ENCODE measurements at regions not wholly inside any gene's neighbourhood (a gene's known extent, or its start where the extent isn't known, plus 50 kb on each side); places are given as distances from the start of the nearest gene placed in this dataset.

GRCh38 chr4:8728536-8729407, 136.2 kb downstream of the CPZ start:
- no CpG with 5 or more reads among the region's 21 CpGs for whole genome bisulfite sequencing, 2 donors (ENCODE audit: extremely low coverage in 2 of 2, insufficient read length in 2 of 2, insufficient replicate concordance in 1 of 2)
- Histone ChIP-seq H3K4me3 (ENCODE audit: low read length in 2 of 2) (no peak overlapping the region), H2BK12ac (ENCODE audit: low read length) (peak overlapping the region; percentile 41), H3K27me3 (ENCODE audit: control insufficient read depth in 3 of 3, insufficient read depth in 3 of 3, low read depth in 1 of 3, low read length in 3 of 3) (peaks cover 0 to 5% (median 0%) of the 10 kb centered on the region in 3 experiments), H3K27ac (replicated peaks; ENCODE audit: low read length) (no peak overlapping the region), H3K18ac (ENCODE audit: low read length) (peak overlapping the region; percentile 83), H2BK15ac (ENCODE audit: low read length) (peak overlapping the region; percentile 93), H3K4ac (ENCODE audit: low read length) (no peak overlapping the region), H2AK5ac (ENCODE audit: low read depth, low read length) (peak overlapping the region; percentile 83), H3K4me1 (ENCODE audit: control insufficient read depth in 2 of 2, insufficient read depth in 1 of 2, low read depth in 1 of 2, low read length in 2 of 2) (peaks cover 0 to 5% of the 10 kb centered on the region in 2 donors), H3K9me3 (replicated peaks in 1 of 2; ENCODE audit: control insufficient read depth in 2 of 2, insufficient read depth in 1 of 2, low read depth in 1 of 2, low read length in 2 of 2) (no peaks in the 10 kb centered on the region), H3K14ac (ENCODE audit: low read length) (peak overlapping the region; percentile 56), H2AFZ (ENCODE audit: low read length) (no peak overlapping the region), H3K23ac (ENCODE audit: low read depth, low read length, poor library complexity) (no peak overlapping the region), H2BK120ac (ENCODE audit: low read depth, low read length) (peak overlapping the region; percentile 67), H3K4me2 (ENCODE audit: insufficient read depth, low read length, poor library complexity, severe bottlenecking) (no peak overlapping the region), H4K8ac (ENCODE audit: low read depth, low read length) (no peak overlapping the region), H2BK5ac (ENCODE audit: low read length) (peak overlapping the region; percentile 53), H3K79me1 (ENCODE audit: low read depth, low read length) (no peaks in the 10 kb centered on the region), H4K91ac (ENCODE audit: low read depth, low read length, poor library complexity) (no peak overlapping the region), H3K9ac (ENCODE audit: low read depth, low read length, poor library complexity) (no peak overlapping the region), H3K36me3 (replicated peaks in 1 of 2; ENCODE audit: control insufficient read depth in 2 of 2, insufficient read depth in 2 of 2, low read length in 2 of 2) (no peaks in the 10 kb centered on the region)
- no peak for DNase-seq (ENCODE audit: low spot score)

GRCh38 chr4:8727546-8728510, 135.3 kb downstream of the CPZ start:
- Histone ChIP-seq H3K4me3 (ENCODE audit: low read length in 2 of 2) (peak overlapping the region in 1 of 2 donors; percentile 25), H2BK12ac (ENCODE audit: low read length) (no peak overlapping the region), H2AFZ (ENCODE audit: low read length) (no peak overlapping the region), H3K4me2 (ENCODE audit: insufficient read depth, low read length, poor library complexity, severe bottlenecking) (no peak overlapping the region), H2BK5ac (ENCODE audit: low read length) (peak overlapping the region; percentile 66), H3K9ac (ENCODE audit: low read depth, low read length, poor library complexity) (no peak overlapping the region), H3K27ac (replicated peaks; ENCODE audit: low read length) (no peak overlapping the region), H3K4me1 (ENCODE audit: control insufficient read depth in 2 of 2, insufficient read depth in 1 of 2, low read depth in 1 of 2, low read length in 2 of 2) (peaks cover 0 to 5% of the 10 kb centered on the region in 2 donors), H4K8ac (ENCODE audit: low read depth, low read length) (peak overlapping the region; percentile 23), H3K18ac (ENCODE audit: low read length) (peak overlapping the region; percentile 80), H3K79me1 (ENCODE audit: low read depth, low read length) (no peaks in the 10 kb centered on the region), H3K4ac (ENCODE audit: low read length) (no peak overlapping the region), H2AK5ac (ENCODE audit: low read depth, low read length) (peak overlapping the region; percentile 86), H3K14ac (ENCODE audit: low read length) (peak overlapping the region; percentile 38), H3K36me3 (replicated peaks in 1 of 2; ENCODE audit: control insufficient read depth in 2 of 2, insufficient read depth in 2 of 2, low read length in 2 of 2) (no peaks in the 10 kb centered on the region), H3K23ac (ENCODE audit: low read depth, low read length, poor library complexity) (peak overlapping the region; percentile 20), H3K9me3 (replicated peaks in 1 of 2; ENCODE audit: control insufficient read depth in 2 of 2, insufficient read depth in 1 of 2, low read depth in 1 of 2, low read length in 2 of 2) (no peaks in the 10 kb centered on the region), H3K27me3 (ENCODE audit: control insufficient read depth in 3 of 3, insufficient read depth in 3 of 3, low read depth in 1 of 3, low read length in 3 of 3) (peaks cover 0 to 5% (median 0%) of the 10 kb centered on the region in 3 experiments), H4K91ac (ENCODE audit: low read depth, low read length, poor library complexity) (no peak overlapping the region), H2BK15ac (ENCODE audit: low read length) (peak overlapping the region; percentile 93), H2BK120ac (ENCODE audit: low read depth, low read length) (peak overlapping the region; percentile 54)
- DNase-seq (ENCODE audit: low spot score) = no peak
- no CpG with 5 or more reads among the region's 16 CpGs for WGBS, 2 donors (ENCODE audit: extremely low coverage in 2 of 2, insufficient read length in 2 of 2, insufficient replicate concordance in 1 of 2)

GRCh38 chr4:8727131-8727530, 134.6 kb downstream of the CPZ start:
- H3K79me1 ChIP-seq (ENCODE audit: low read depth, low read length) = no peaks in the 10 kb centered on the region
- no peak overlapping the region for H2BK5ac ChIP-seq (ENCODE audit: low read length)
- H2BK12ac ChIP-seq (ENCODE audit: low read length) = no peak overlapping the region
- no peak overlapping the region for H3K4me3 ChIP-seq (ENCODE audit: low read length in 2 of 2)
- no peak overlapping the region for H2BK15ac ChIP-seq (ENCODE audit: low read length)
- H3K14ac ChIP-seq (ENCODE audit: low read length) = no peak overlapping the region
- peaks cover 0 to 5% (median 0%) of the 10 kb centered on the region in 3 experiments for H3K27me3 ChIP-seq (ENCODE audit: control insufficient read depth in 3 of 3, insufficient read depth in 3 of 3, low read depth in 1 of 3, low read length in 3 of 3)
- no peak overlapping the region for H2BK120ac ChIP-seq (ENCODE audit: low read depth, low read length)
- H3K9me3 ChIP-seq (replicated peaks in 1 of 2; ENCODE audit: control insufficient read depth in 2 of 2, insufficient read depth in 1 of 2, low read depth in 1 of 2, low read length in 2 of 2) = no peaks in the 10 kb centered on the region
- DNase-seq (ENCODE audit: low spot score) = no peak
- peaks cover 0 to 5% of the 10 kb centered on the region in 2 donors for H3K4me1 ChIP-seq (ENCODE audit: control insufficient read depth in 2 of 2, insufficient read depth in 1 of 2, low read depth in 1 of 2, low read length in 2 of 2)
- H3K9ac ChIP-seq (ENCODE audit: low read depth, low read length, poor library complexity) = no peak overlapping the region
- no peak overlapping the region for H4K8ac ChIP-seq (ENCODE audit: low read depth, low read length)
- peak overlapping the region; percentile 86 for H2AK5ac ChIP-seq (ENCODE audit: low read depth, low read length)
- H3K4ac ChIP-seq (ENCODE audit: low read length) = no peak overlapping the region
- no peak overlapping the region for H4K91ac ChIP-seq (ENCODE audit: low read depth, low read length, poor library complexity)
- H3K18ac ChIP-seq (ENCODE audit: low read length) = no peak overlapping the region
- H3K23ac ChIP-seq (ENCODE audit: low read depth, low read length, poor library complexity) = no peak overlapping the region
- no peak overlapping the region for H3K27ac ChIP-seq (replicated peaks; ENCODE audit: low read length)
- WGBS, 2 donors (ENCODE audit: extremely low coverage in 2 of 2, insufficient read length in 2 of 2, insufficient replicate concordance in 1 of 2) = no CpG with 5 or more reads among the region's 12 CpGs
- no peak overlapping the region for H3K4me2 ChIP-seq (ENCODE audit: insufficient read depth, low read length, poor library complexity, severe bottlenecking)
- no peaks in the 10 kb centered on the region for H3K36me3 ChIP-seq (replicated peaks in 1 of 2; ENCODE audit: control insufficient read depth in 2 of 2, insufficient read depth in 2 of 2, low read length in 2 of 2)
- H2AFZ ChIP-seq (ENCODE audit: low read length) = no peak overlapping the region

Data from neuronal stem cell (in vitro differentiated cells).